HepG2 (cell line): ENCODE measurements at regions not wholly inside any gene's neighbourhood (a gene's known extent, or its start where the extent isn't known, plus 50 kb on each side); places are given as distances from the start of the nearest gene placed in this dataset.

Source experiments
- AFF4 ChIP-seq: sonication (generic); formaldehyde crosslinking; IDR thresholded peaks from 2 replicates; pipeline ENCODE4 v1.4.0; 2020; ENCODE audit warnings: missing genetic modification reagents
- CTCF ChIP-seq: sonication (generic); formaldehyde crosslinking; IDR thresholded peaks from 2 replicates; pipeline ENCODE4 v1.5.0; 2020; ENCODE audit warnings: mild to moderate bottlenecking, missing genetic modification reagents, moderate library complexity
- HNRNPK ChIP-seq: fragments of 200-400 bp; formaldehyde crosslinking; IDR thresholded peaks from 2 replicates; pipeline ENCODE4 v1.6.1; 2018; ENCODE audit warnings: low read length, low read depth, moderate library complexity, mild to moderate bottlenecking; ENCODE audit not compliant: poor library complexity, severe bottlenecking
- JUND ChIP-seq: sonication (generic); formaldehyde crosslinking; IDR thresholded peaks from 2 replicates; pipeline ENCODE4 v1.8.0; 2022; ENCODE audit warnings: mild to moderate bottlenecking, missing genetic modification reagents
- KIAA2018 ChIP-seq: sonication (generic); formaldehyde crosslinking; IDR thresholded peaks from 2 replicates; pipeline ENCODE4 v1.5.0; 2020; ENCODE audit warnings: mild to moderate bottlenecking, missing genetic modification reagents, borderline replicate concordance
- MEF2D ChIP-seq: sonication (generic); formaldehyde crosslinking; IDR thresholded peaks from 2 replicates; pipeline ENCODE4 v1.5.1; 2020; ENCODE audit warnings: mild to moderate bottlenecking, missing genetic modification reagents
- MXI1 ChIP-seq: IDR thresholded peaks from 3 replicates; pipeline ENCODE4 v1.6.1; 2012; ENCODE audit warnings: low read depth, low read length, inconsistent platforms, borderline replicate concordance
- NFAT5 ChIP-seq: sonication (generic); formaldehyde crosslinking; IDR thresholded peaks from 2 replicates; pipeline ENCODE4 v1.4.0; 2020; ENCODE audit warnings: missing genetic modification reagents
- POGK ChIP-seq: sonication (generic); formaldehyde crosslinking; conservative IDR thresholded peaks from 2 replicates; pipeline ENCODE4 v1.8.0; 2022; ENCODE audit warnings: mild to moderate bottlenecking, moderate library complexity, missing genetic modification reagents
- POLR2AphosphoS5 ChIP-seq: IDR thresholded peaks from 2 replicates; pipeline ENCODE4 v1.6.1; 2012; ENCODE audit warnings: low read depth, low read length
- THAP11 ChIP-seq: IDR thresholded peaks from 2 replicates; pipeline ENCODE4 v1.6.1; 2016; ENCODE audit warnings: missing biosample characterization, missing genetic modification reagents
- ZBTB26 ChIP-seq: IDR thresholded peaks from 2 replicates; pipeline ENCODE4 v1.6.1; 2016; ENCODE audit warnings: missing compliant biosample characterization, missing genetic modification reagents, borderline replicate concordance
- ZBTB8A ChIP-seq: sonication (generic); formaldehyde crosslinking; IDR thresholded peaks from 2 replicates; pipeline ENCODE4 v1.4.0; 2020; ENCODE audit warnings: mild to moderate bottlenecking, low read depth, missing genetic modification reagents, borderline replicate concordance

- TF ChIP-seq JUND: no peak
- no peak for TF ChIP-seq ZBTB26
- no peak for TF ChIP-seq THAP11 (CRISPR knock-in tag)
- TF ChIP-seq POLR2AphosphoS5: no peak
- TF ChIP-seq NFAT5 (CRISPR knock-in tag): no peak
- TF ChIP-seq HNRNPK: no peak
- TF ChIP-seq ZBTB8A (CRISPR knock-in tag): no peak
- TF ChIP-seq AFF4 (CRISPR knock-in tag): no peak
- TF ChIP-seq MEF2D (CRISPR knock-in tag): no peak
- TF ChIP-seq MXI1: no peak
- TF ChIP-seq KIAA2018 (CRISPR knock-in tag): no peak
- TF ChIP-seq CTCF (CRISPR knock-in tag): no peak
- no peak for TF ChIP-seq POGK
Measured at GRCh38 chr6:170470734-170471133, 82.4 kb downstream of the PSMB1 start.
